H9 (cell line): ENCODE measurements at regions not wholly inside any gene's neighbourhood (a gene's known extent, or its start where the extent isn't known, plus 50 kb on each side); places are given as distances from the start of the nearest gene placed in this dataset.

Experiments
- DNase-seq: peaks from one replicate; pipeline ENCODE4 v3.0.0-alpha.2; 2017
- H2AFZ ChIP-seq: one replicate; pipeline ENCODE4 v1.6.1; 2013; ENCODE audit warnings: mild to moderate bottlenecking, low read length, control low read depth, moderate library complexity
- H2AK5ac ChIP-seq: 2 replicates; pipeline ENCODE4 v1.6.1; 2013; ENCODE audit warnings: low read length, control low read depth, mixed read lengths; ENCODE audit not compliant: insufficient read length
- H2BK120ac ChIP-seq: one replicate; pipeline ENCODE4 v1.6.1; 2013; ENCODE audit warnings: low read depth, mild to moderate bottlenecking, low read length, control low read depth, inconsistent platforms; ENCODE audit not compliant: poor library complexity, severe bottlenecking
- H2BK12ac ChIP-seq: 2 replicates; pipeline ENCODE4 v1.6.1; 2013; ENCODE audit warnings: low read length, control low read depth, mixed read lengths, low read depth; ENCODE audit not compliant: insufficient read length
- H2BK15ac ChIP-seq: 2 replicates; pipeline ENCODE4 v1.6.1; 2013; ENCODE audit warnings: low read depth, low read length, control low read depth
- H2BK20ac ChIP-seq: one replicate; pipeline ENCODE4 v1.6.1; 2013; ENCODE audit warnings: low read depth, mild to moderate bottlenecking, low read length, control low read depth, inconsistent platforms; ENCODE audit not compliant: poor library complexity, severe bottlenecking
- H2BK5ac ChIP-seq: 2 replicates; pipeline ENCODE4 v1.6.1; 2013; ENCODE audit warnings: low read length, control low read depth, mixed read lengths; ENCODE audit not compliant: insufficient read length
- H3K14ac ChIP-seq: 2 replicates; pipeline ENCODE4 v1.6.1; 2013; ENCODE audit warnings: low read length, control low read depth; ENCODE audit not compliant: insufficient read depth
- H3K18ac ChIP-seq: 2 replicates; pipeline ENCODE4 v1.6.1; 2013; ENCODE audit warnings: low read depth, mild to moderate bottlenecking, mixed read lengths, low read length, control low read depth; ENCODE audit not compliant: insufficient read length
- H3K23ac ChIP-seq: 2 replicates; pipeline ENCODE4 v1.6.1; 2013; ENCODE audit warnings: low read length, control low read depth, mixed read lengths, low read depth; ENCODE audit not compliant: insufficient read length
- H3K23me2 ChIP-seq: 2 replicates; pipeline ENCODE4 v1.6.1; 2013; ENCODE audit warnings: low read depth, mild to moderate bottlenecking, mixed read lengths, low read length, control low read depth; ENCODE audit not compliant: insufficient read length, poor library complexity, severe bottlenecking
- H3K27ac ChIP-seq: 2 replicates; pipeline ENCODE4 v1.5.1; 2013; ENCODE audit warnings: low read length, control low read depth, mixed read lengths, low read depth; ENCODE audit not compliant: insufficient read length
- H3K27me3 ChIP-seq: 2 replicates; pipeline ENCODE4 v1.6.1; 2013; ENCODE audit warnings: low read length, control low read depth, inconsistent platforms; ENCODE audit not compliant: insufficient read depth
- H3K4ac ChIP-seq: 2 replicates; pipeline ENCODE4 v1.6.1; 2013; ENCODE audit warnings: low read depth, mild to moderate bottlenecking, control low read depth, inconsistent platforms, low read length, moderate library complexity
- H3K4me1 ChIP-seq: 2 replicates; pipeline ENCODE4 v1.6.1; 2013; ENCODE audit warnings: low read length, control low read depth, inconsistent platforms; ENCODE audit not compliant: insufficient read depth
- H3K4me2 ChIP-seq: 2 replicates; pipeline ENCODE4 v1.6.1; 2013; ENCODE audit warnings: low read length, control low read depth, mixed read lengths; ENCODE audit not compliant: insufficient read length, insufficient read depth
- H3K56ac ChIP-seq: 2 replicates; pipeline ENCODE4 v1.6.1; 2013; ENCODE audit warnings: low read depth, mild to moderate bottlenecking, mixed read lengths, low read length, control low read depth; ENCODE audit not compliant: insufficient read length
- H3K79me1 ChIP-seq: 2 replicates; pipeline ENCODE4 v1.6.1; 2013; ENCODE audit warnings: low read depth, mild to moderate bottlenecking, moderate library complexity, low read length, control low read depth, inconsistent platforms; ENCODE audit not compliant: insufficient read depth, poor library complexity, severe bottlenecking
- H3K79me2 ChIP-seq: 2 replicates; pipeline ENCODE4 v1.6.1; 2013; ENCODE audit warnings: low read length, control low read depth, inconsistent platforms; ENCODE audit not compliant: insufficient read depth
- H3K9ac ChIP-seq: 2 replicates; pipeline ENCODE4 v1.6.1; 2013; ENCODE audit warnings: low read length, control low read depth, mixed read lengths; ENCODE audit not compliant: insufficient read length; ENCODE audit errors: extremely low read depth
- H3K9me3 ChIP-seq: one replicate; pipeline ENCODE4 v1.6.1; 2013; ENCODE audit warnings: low read depth, low read length, inconsistent platforms; ENCODE audit not compliant: control insufficient read depth
- H3T11ph ChIP-seq: one replicate; pipeline ENCODE4 v1.6.1; 2013; ENCODE audit warnings: mild to moderate bottlenecking, low read length, control low read depth, inconsistent platforms
- H4K20me1 ChIP-seq: one replicate; pipeline ENCODE4 v1.6.1; 2013; ENCODE audit not compliant: control insufficient read depth, insufficient read length, insufficient read depth
- H4K5ac ChIP-seq: 2 replicates; pipeline ENCODE4 v1.6.1; 2013; ENCODE audit warnings: low read depth, mild to moderate bottlenecking, mixed read lengths, low read length, control low read depth; ENCODE audit not compliant: insufficient read length
- H4K8ac ChIP-seq: replicated peaks from 2 replicates; pipeline ENCODE4 v1.6.1; 2013; ENCODE audit warnings: low read length, control low read depth, mixed read lengths, low read depth; ENCODE audit not compliant: insufficient read length
- H4K91ac ChIP-seq: 2 replicates; pipeline ENCODE4 v1.6.1; 2013; ENCODE audit warnings: low read depth, mild to moderate bottlenecking, moderate library complexity, mixed read lengths, low read length, control low read depth; ENCODE audit not compliant: insufficient read length
- H3K27ac Mint-ChIP-seq, 3 experiments: 2 replicates in 2 of 3; 3 replicates in 1 of 3; pipeline ENCODE4 v1.8.0; 2020 to 2021; ENCODE audit warnings: mixed read lengths in 3 of 3, mild to moderate bottlenecking in 1 of 3, moderate library complexity in 1 of 3
- H3K27me3 Mint-ChIP-seq: 2 replicates; pipeline ENCODE4 v1.8.0; 2021; ENCODE audit warnings: low read depth, mild to moderate bottlenecking, moderate library complexity, mixed read lengths
- H3K36me3 Mint-ChIP-seq, 3 experiments: 2 replicates in 2 of 3; 3 replicates in 1 of 3; pipeline ENCODE4 v1.8.0; 2020 to 2021; ENCODE audit warnings: low read depth in 3 of 3, mixed read lengths in 3 of 3; ENCODE audit not compliant: insufficient read depth in 1 of 3
- H3K4me1 Mint-ChIP-seq, 2 experiments: 2 replicates each; pipeline ENCODE4 v1.8.0; 2020; ENCODE audit warnings: mixed read lengths in 2 of 2
- H3K4me3 Mint-ChIP-seq, 2 experiments: 2 replicates in 1 of 2; 3 replicates in 1 of 2; pipeline ENCODE4 v1.8.0; 2020 to 2021; ENCODE audit warnings: mild to moderate bottlenecking in 2 of 2, mixed read lengths in 2 of 2, moderate library complexity in 1 of 2
- H3K9me3 Mint-ChIP-seq, 2 experiments: 2 replicates in 1 of 2; 3 replicates in 1 of 2; pipeline ENCODE4 v1.8.0; 2020; ENCODE audit warnings: mild to moderate bottlenecking in 2 of 2, mixed read lengths in 2 of 2, moderate library complexity in 1 of 2
- CTCF ChIP-seq: fragments of 200-600 bp; sonication (generic); conservative IDR thresholded peaks from 3 replicates; pipeline ENCODE4 v1.8.0; 2021; ENCODE audit warnings: antibody characterized with exemption, mild to moderate bottlenecking
- WGBS: extraction: QIAGEN DNeasy Blood & Tissue Kit; methylation state at CpG from one replicate; pipeline ENCODE4 v1.1.7; 2013; ENCODE audit warnings: missing lambda C conversion rate, low lambda C conversion rate, mixed read lengths; ENCODE audit not compliant: insufficient read length; ENCODE audit errors: extremely low coverage; 5-methylcytosine and 5-hydroxymethylcytosine counted together

- no peak overlapping the region for H3K56ac ChIP-seq
- no peak overlapping the region for H2AK5ac ChIP-seq
- no peak overlapping the region for H3K23ac ChIP-seq
- H4K5ac ChIP-seq, result no peak overlapping the region
- H3K27ac ChIP-seq, result no peak overlapping the region
- no peaks in the 10 kb centered on the region for H4K20me1 ChIP-seq
- TF ChIP-seq CTCF, result no peak
- WGBS, result no CpG with 5 or more reads among the region's 3 CpGs
- H2BK5ac ChIP-seq, result no peak overlapping the region
- Mint-ChIP-seq H3K27ac (no peak overlapping the region), H3K9me3 (no peaks in the 10 kb centered on the region), H3K4me3 (no peak overlapping the region), H3K4me1 (no peaks in the 10 kb centered on the region), H3K27me3 (no peaks in the 10 kb centered on the region), H3K36me3 (no peaks in the 10 kb centered on the region)
- no peaks in the 10 kb centered on the region for H3K27me3 ChIP-seq
- no peak overlapping the region for H2BK20ac ChIP-seq
- no peaks in the 10 kb centered on the region for H3K23me2 ChIP-seq
- H3K14ac ChIP-seq, result no peak overlapping the region
- no peaks in the 10 kb centered on the region for H3K4me1 ChIP-seq
- no peak overlapping the region for H3K4ac ChIP-seq
- H3K9ac ChIP-seq, result no peak overlapping the region
- H4K91ac ChIP-seq, result no peak overlapping the region
- no peak overlapping the region for H2BK15ac ChIP-seq
- H2BK12ac ChIP-seq, result no peak overlapping the region
- H2BK120ac ChIP-seq, result no peak overlapping the region
- H3K79me2 ChIP-seq, result no peaks in the 10 kb centered on the region
- H3K18ac ChIP-seq, result no peak overlapping the region
- no peak overlapping the region for H2AFZ ChIP-seq
- H3K9me3 ChIP-seq, result no peaks in the 10 kb centered on the region
- no peak overlapping the region for H3K4me2 ChIP-seq
- no peak for DNase-seq
- no peaks in the 10 kb centered on the region for H3K79me1 ChIP-seq
- H4K8ac ChIP-seq, result no peak overlapping the region
- H3T11ph ChIP-seq, result no peak overlapping the region
Observed at GRCh38 chr17:14873540-14873939, 391.6 kb downstream of the PMP22 start.
